ENCODE measurements at regions not wholly inside any gene's neighbourhood (a gene's known extent, or its start where the extent isn't known, plus 50 kb on each side); places are given as distances from the start of the nearest gene placed in this dataset.

- no peak for DNase-seq
These were observed 248.6 kb upstream of the GSE1 start for GRCh38 chr16:85364323-85365040.

- DNase-seq: no peak
These were observed 248.0 kb upstream of the GSE1 start for GRCh38 chr16:85365120-85365519.

- no peak for DNase-seq
These were observed 246.9 kb upstream of the GSE1 start for GRCh38 chr16:85366031-85366763.

- DNase-seq: no peak
These were observed 245.6 kb upstream of the GSE1 start for GRCh38 chr16:85367485-85367884.

GRCh38 chr16:85369060-85369459 lies 244.1 kb upstream of the GSE1 start:
- DNase-seq: no peak

GRCh38 chr16:85369741-85370528 lies 243.2 kb upstream of the GSE1 start:
- DNase-seq: peak; percentile 86

GRCh38 chr16:85370543-85370880 lies 242.6 kb upstream of the GSE1 start:
- no peak for DNase-seq

GRCh38 chr16:85370881-85371651 lies 242.1 kb upstream of the GSE1 start:
- DNase-seq: no peak

GRCh38 chr16:85371948-85372347 lies 241.2 kb upstream of the GSE1 start:
- DNase-seq: no peak

GRCh38 chr16:85372627-85373372 lies 240.3 kb upstream of the GSE1 start:
- DNase-seq: peak; percentile 64

- no peak for DNase-seq
These were observed 239.2 kb upstream of the GSE1 start for GRCh38 chr16:85373741-85374570.

- no peak for DNase-seq
These were observed 238.6 kb upstream of the GSE1 start for GRCh38 chr16:85374571-85374872.

- no peak for DNase-seq
These were observed 237.8 kb upstream of the GSE1 start for GRCh38 chr16:85375282-85375681.

- DNase-seq: no peak
These were observed 236.6 kb upstream of the GSE1 start for GRCh38 chr16:85376292-85377095.

- no peak for DNase-seq
These were observed 235.6 kb upstream of the GSE1 start for GRCh38 chr16:85377388-85378144.

- no peak for DNase-seq
These were observed 234.7 kb upstream of the GSE1 start for GRCh38 chr16:85378145-85379040.

GRCh38 chr16:85379041-85380001 lies 233.8 kb upstream of the GSE1 start:
- no peak for DNase-seq

- DNase-seq: no peak
These were observed 233.1 kb upstream of the GSE1 start for GRCh38 chr16:85380002-85380395.
